ENCODE measurements at regions not wholly inside any gene's neighbourhood (a gene's known extent, or its start where the extent isn't known, plus 50 kb on each side); places are given as distances from the start of the nearest gene placed in this dataset.

- intact Hi-C loops (cut with micrococcal nuclease): no loop called here
- Histone ChIP-seq H3K9me1 (replicated peaks; ENCODE audit: control insufficient read depth, extremely low read depth, insufficient read depth, low read length) (no peaks in the 10 kb centered on the region), H3K79me2 (ENCODE audit: control insufficient read depth, insufficient read depth, low read length) (no peaks in the 10 kb centered on the region), H3K9me3 (replicated peaks; ENCODE audit: control insufficient read depth, insufficient read depth, low read length) (no peaks in the 10 kb centered on the region), H4K20me1 (replicated peaks; ENCODE audit: control insufficient read depth, extremely low read depth, insufficient read depth, low read length) (no peaks in the 10 kb centered on the region), H2AFZ (ENCODE audit: low read depth, low read length) (no peak overlapping the region), H3K4me3 (replicated peaks in 1 of 3; ENCODE audit: insufficient read depth in 1 of 3, low read depth in 1 of 3, low read length in 3 of 3) (no peak overlapping the region), H3K36me3 (ENCODE audit: control insufficient read depth in 2 of 2, extremely low read depth in 1 of 2, insufficient read depth in 2 of 2, low read length in 2 of 2) (no peaks in the 10 kb centered on the region), H3K4me1 (ENCODE audit: control insufficient read depth, extremely low read depth, insufficient read depth, low read length) (no peaks in the 10 kb centered on the region), H3K27me3 (ENCODE audit: control insufficient read depth in 2 of 2, insufficient read depth in 2 of 2, low read length in 2 of 2) (no peaks in the 10 kb centered on the region), H3K27ac (ENCODE audit: insufficient read depth, low read depth, low read length) (no peak overlapping the region), H3K4me2 (ENCODE audit: insufficient read depth, low read length) (no peak overlapping the region), H3K9ac (replicated peaks; ENCODE audit: extremely low read depth, insufficient read depth, low read length) (no peak overlapping the region)
- CTCF ChIA-PET: no interaction called here
- BruUV-seq (replicated peaks): no TSS peak
- dilution Hi-C loops (cut with MboI; ENCODE audit: extremely low pct_ligation_motif_present, low sequenced_read_pairs): no loop called here
- DNase-seq (ENCODE audit: low read depth, low spot score) (no peak), FAIRE-seq (no peak)
- POLR2A ChIA-PET: no interaction called here
- TF ChIP-seq JUN (IDR thresholded peaks at IDR 0.05; ENCODE audit: borderline replicate concordance, insufficient read depth, insufficient read length, low read depth): no peak
These were observed 72.8 kb upstream of the RBM19 start for GRCh38 chr12:114038962-114039361.

DNA sequence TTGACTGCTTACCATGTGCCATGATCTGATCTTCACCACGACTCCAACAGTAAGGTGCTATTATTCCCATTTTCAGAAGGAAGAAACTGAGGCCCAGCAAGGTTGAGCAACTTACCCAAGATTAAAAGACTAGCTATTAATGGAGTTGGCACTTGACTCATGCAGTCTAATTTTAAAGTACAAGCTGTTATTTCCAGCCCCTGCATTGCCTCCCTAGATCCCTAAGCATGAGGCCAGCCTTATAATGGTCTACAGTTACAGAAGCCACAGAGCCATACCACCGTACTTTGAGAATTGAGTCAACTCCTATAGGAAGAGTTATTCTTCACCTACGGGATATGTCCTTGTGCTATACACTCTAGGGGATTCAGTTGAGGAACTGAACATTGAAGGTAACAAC, 66.7 kb upstream of the RBM19 start:
- no peak for FAIRE-seq

More for the DNA sequence above, 66.7 kb upstream of the RBM19 start:
- Histone ChIP-seq H3K9ac (replicated peaks; ENCODE audit: extremely low read depth, insufficient read depth, low read length) (no peak overlapping the region), H2AFZ (ENCODE audit: low read depth, low read length) (no peak overlapping the region), H3K9me1 (replicated peaks; ENCODE audit: control insufficient read depth, extremely low read depth, insufficient read depth, low read length) (no peaks in the 10 kb centered on the region), H3K4me3 (replicated peaks in 1 of 3; ENCODE audit: insufficient read depth in 1 of 3, low read depth in 1 of 3, low read length in 3 of 3) (no peak overlapping the region), H3K36me3 (ENCODE audit: control insufficient read depth in 2 of 2, extremely low read depth in 1 of 2, insufficient read depth in 2 of 2, low read length in 2 of 2) (no peaks in the 10 kb centered on the region), H3K4me1 (ENCODE audit: control insufficient read depth, extremely low read depth, insufficient read depth, low read length) (no peaks in the 10 kb centered on the region), H3K27ac (ENCODE audit: insufficient read depth, low read depth, low read length) (no peak overlapping the region), H3K27me3 (ENCODE audit: control insufficient read depth in 2 of 2, insufficient read depth in 2 of 2, low read length in 2 of 2) (no peaks in the 10 kb centered on the region), H3K9me3 (replicated peaks; ENCODE audit: control insufficient read depth, insufficient read depth, low read length) (no peaks in the 10 kb centered on the region), H4K20me1 (replicated peaks; ENCODE audit: control insufficient read depth, extremely low read depth, insufficient read depth, low read length) (no peaks in the 10 kb centered on the region), H3K4me2 (ENCODE audit: insufficient read depth, low read length) (no peak overlapping the region), H3K79me2 (ENCODE audit: control insufficient read depth, insufficient read depth, low read length) (no peaks in the 10 kb centered on the region)
- TF ChIP-seq POLR2A (IDR thresholded peaks at IDR 0.05; ENCODE audit: low read depth, low read length) (no peak), MYC (IDR thresholded peaks at IDR 0.05; ENCODE audit: low read depth, low read length) (no peak), JUN (IDR thresholded peaks at IDR 0.05; ENCODE audit: borderline replicate concordance, insufficient read depth, insufficient read length, low read depth) (no peak), GATA2 (IDR thresholded peaks at IDR 0.05; ENCODE audit: insufficient read depth, insufficient read length, low read depth, low read length) (no peak), EZH2 (IDR thresholded peaks at IDR 0.05; ENCODE audit: borderline replicate concordance, low read depth, low read length, severe bottlenecking) (no peak), POLR2AphosphoS5 (IDR thresholded peaks at IDR 0.05; ENCODE audit: insufficient read depth, low read depth, low read length) (no peak), FOS (IDR thresholded peaks at IDR 0.05; ENCODE audit: borderline replicate concordance, insufficient read depth, low read length) (no peak), CTCF (IDR thresholded peaks at IDR 0.05; ENCODE audit: extremely low read depth in 1 of 2, insufficient read depth in 1 of 2, low read depth in 1 of 2, low read length in 2 of 2) (no peak)
- TF ChIP-seq, protein P1, sequence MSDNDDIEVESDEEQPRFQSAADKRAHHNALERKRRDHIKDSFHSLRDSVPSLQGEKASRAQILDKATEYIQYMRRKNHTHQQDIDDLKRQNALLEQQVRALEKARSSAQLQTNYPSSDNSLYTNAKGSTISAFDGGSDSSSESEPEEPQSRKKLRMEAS (IDR thresholded peaks at IDR 0.05; ENCODE audit: insufficient read depth, insufficient read length): no peak
- intact Hi-C loops (cut with micrococcal nuclease) (no loop called here), dilution Hi-C loops (cut with MboI; ENCODE audit: extremely low pct_ligation_motif_present, low sequenced_read_pairs) (no loop called here)
- no peak for DNase-seq (ENCODE audit: low read depth, low spot score)
- ChIA-PET CTCF (no interaction called here), POLR2A (no interaction called here)
- BruUV-seq (replicated peaks): no TSS peak

Measured in endothelial cell of umbilical vein (primary cell).